ENCODE measurements at regions not wholly inside any gene's neighbourhood (a gene's known extent, or its start where the extent isn't known, plus 50 kb on each side); places are given as distances from the start of the nearest gene placed in this dataset.

- peaks cover 11% of the 10 kb centered on the region for H3K9me2 ChIP-seq (ENCODE audit: insufficient read depth)
- H3K27me3 ChIP-seq (ENCODE audit: insufficient read depth) = no peaks in the 10 kb centered on the region
- H3K27me3 Mint-ChIP-seq (ENCODE audit: insufficient read depth, low read depth, poor library complexity) = no peaks in the 10 kb centered on the region
- peaks cover 27% of the 10 kb centered on the region for H3K4me1 ChIP-seq (ENCODE audit: insufficient read depth)
- H3K4me2 ChIP-seq = no peak overlapping the region
- H3K79me2 ChIP-seq (replicated peaks; ENCODE audit: insufficient read depth) = no peaks in the 10 kb centered on the region
- no peaks in the 10 kb centered on the region; the same call in 1 of the 2 replicates for H3K36me3 ChIP-seq (ENCODE audit: insufficient read depth)
- H3K4me1 Mint-ChIP-seq = peaks cover 37% of the 10 kb centered on the region
- H4K20me1 ChIP-seq (replicated peaks; ENCODE audit: insufficient read depth) = no peaks in the 10 kb centered on the region
- no peaks in the 10 kb centered on the region for H3F3A ChIP-seq (replicated peaks; ENCODE audit: low read depth)
- peak overlapping the region; percentile 21; the same call in 1 of the 2 replicates for H2AFZ ChIP-seq
- DNase-seq (ENCODE audit: low spot score) (no peak), ATAC-seq (no peak)
- H3K9me3 Mint-ChIP-seq = peaks cover 9% of the 10 kb centered on the region; the same call in 2 of the 3 replicates
- H3K27ac ChIP-seq (ENCODE audit: low read depth) = no peak overlapping the region
- peaks cover 3% of the 10 kb centered on the region; the same call in 2 of the 3 replicates for H3K36me3 Mint-ChIP-seq (ENCODE audit: low read depth)
- H3K4me3 ChIP-seq = no peak overlapping the region
- H3K4me3 Mint-ChIP-seq = no peak overlapping the region
- no peak for TF ChIP-seq CREB1 (CRISPR knock-in tag; IDR thresholded peaks at IDR 0.05; ENCODE audit: low read depth)
- TF ChIP-seq ZNF462 (CRISPR knock-in tag; IDR thresholded peaks at IDR 0.05) = no peak
- TF ChIP-seq ZNF331 (CRISPR knock-in tag; IDR thresholded peaks at IDR 0.05; ENCODE audit: low read depth) = no peak
- TF ChIP-seq STAT1 (IDR thresholded peaks at IDR 0.05; ENCODE audit: unreplicated experiment) = no peak
- TF ChIP-seq JUNB (IDR thresholded peaks at IDR 0.05; ENCODE audit: unreplicated experiment) = no peak
- no peak for TF ChIP-seq EZH2 (IDR thresholded peaks at IDR 0.05; ENCODE audit: low read depth, unreplicated experiment)
- no peak for TF ChIP-seq NANOG (IDR thresholded peaks at IDR 0.05; ENCODE audit: borderline replicate concordance)
- TF ChIP-seq CTCF (conservative IDR thresholded peaks at IDR 0.05; ENCODE audit: low read depth in 2 of 2) = no peak
- TF ChIP-seq ZNF114 (CRISPR knock-in tag; IDR thresholded peaks at IDR 0.05) = no peak
- no peak for TF ChIP-seq POLR2AphosphoS5 (IDR thresholded peaks at IDR 0.05; ENCODE audit: low read depth)
- no peak for TF ChIP-seq ETS1 (IDR thresholded peaks at IDR 0.05)
- no peak for TF ChIP-seq EZH2phosphoT487 (IDR thresholded peaks at IDR 0.05; ENCODE audit: unreplicated experiment)
- TF ChIP-seq REST (IDR thresholded peaks at IDR 0.05; ENCODE audit: unreplicated experiment) = no peak
- no peak overlapping the region for H3K27ac Mint-ChIP-seq
Measured at GRCh38 chr16:47849736-47850135, 306.1 kb downstream of the ABCC12 start.
